ENCODE measurements at regions not wholly inside any gene's neighbourhood (a gene's known extent, or its start where the extent isn't known, plus 50 kb on each side); places are given as distances from the start of the nearest gene placed in this dataset.

DNA sequence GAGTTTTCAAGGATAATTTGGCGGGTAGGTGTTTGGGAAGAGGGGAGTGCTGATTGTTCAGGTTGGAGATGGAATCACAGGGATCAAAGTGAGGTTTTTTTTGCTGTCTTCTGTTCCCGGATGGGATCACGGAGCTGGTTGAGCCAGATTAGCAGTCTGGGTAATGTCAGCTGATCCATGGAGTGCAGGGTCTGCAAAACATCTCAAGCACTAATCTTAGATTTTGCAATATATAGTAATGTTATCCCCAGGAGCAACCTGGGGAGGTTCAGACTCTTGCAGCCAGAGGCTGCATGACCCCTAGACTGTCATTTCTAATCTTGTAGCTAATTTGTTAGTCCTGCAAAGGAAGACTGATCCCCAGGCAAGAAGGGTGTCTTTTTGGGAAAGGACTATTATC, 354.1 kb upstream of the SGO1 start:
- POLR2A ChIA-PET, result no interaction called here
- H3K4me3 ChIP-seq (replicated peaks in 1 of 2; ENCODE audit: low read depth in 1 of 2, low read length in 2 of 2), result no peak overlapping the region
- RAD21 ChIA-PET (ENCODE audit: low non-redundant PET in 1 of 2, low total read pairs in 2 of 2, uncharacterized antibody in 2 of 2, unreplicated experiment in 2 of 2), result no interaction called here
- CTCF ChIA-PET, result no interaction called here
- H3K79me2 ChIP-seq (ENCODE audit: insufficient read depth, low read length), result no peaks in the 10 kb centered on the region
- no peaks in the 10 kb centered on the region for H3K27me3 ChIP-seq (ENCODE audit: insufficient read depth, low read length)
- H3K9me2 ChIP-seq (ENCODE audit: insufficient read depth), result no peaks in the 10 kb centered on the region
- no peaks in the 10 kb centered on the region for H3K36me3 ChIP-seq (ENCODE audit: control insufficient read depth in 1 of 2, insufficient read depth in 2 of 2, low read length in 2 of 2)
- no peaks in the 10 kb centered on the region for H3K9me3 ChIP-seq (ENCODE audit: control insufficient read depth in 1 of 2, insufficient read depth in 1 of 2, low read depth in 1 of 2, low read length in 2 of 2)
- H3K4me2 ChIP-seq (ENCODE audit: low read length), result no peak overlapping the region
- intact Hi-C loops (cut with micrococcal nuclease), result no loop called here
- BruUV-seq (replicated peaks), result no TSS peak
- no peak overlapping the region for H2AFZ ChIP-seq (ENCODE audit: low read depth, low read length, poor library complexity, severe bottlenecking)
- TF ChIP-seq RAD21 (IDR thresholded peaks at IDR 0.05; ENCODE audit: low read depth) (no peak), ELF1 (IDR thresholded peaks at IDR 0.05; ENCODE audit: borderline replicate concordance, low read depth) (no peak), SIN3A (IDR thresholded peaks at IDR 0.05; ENCODE audit: low read depth) (no peak), SRF (IDR thresholded peaks at IDR 0.05; ENCODE audit: low read depth) (no peak), CBX3 (IDR thresholded peaks at IDR 0.05; ENCODE audit: low read depth) (no peak), ZFX (IDR thresholded peaks at IDR 0.05) (no peak), YY1 (IDR thresholded peaks at IDR 0.05; ENCODE audit: extremely low read depth, insufficient replicate concordance, low read depth, low read length) (no peak), EGR1 (IDR thresholded peaks at IDR 0.05; ENCODE audit: low read depth) (no peak), FOSL1 (IDR thresholded peaks at IDR 0.05; ENCODE audit: low read depth) (no peak), CEBPB (IDR thresholded peaks at IDR 0.05; ENCODE audit: low read depth) (no peak)
- TF ChIP-seq, protein P1, sequence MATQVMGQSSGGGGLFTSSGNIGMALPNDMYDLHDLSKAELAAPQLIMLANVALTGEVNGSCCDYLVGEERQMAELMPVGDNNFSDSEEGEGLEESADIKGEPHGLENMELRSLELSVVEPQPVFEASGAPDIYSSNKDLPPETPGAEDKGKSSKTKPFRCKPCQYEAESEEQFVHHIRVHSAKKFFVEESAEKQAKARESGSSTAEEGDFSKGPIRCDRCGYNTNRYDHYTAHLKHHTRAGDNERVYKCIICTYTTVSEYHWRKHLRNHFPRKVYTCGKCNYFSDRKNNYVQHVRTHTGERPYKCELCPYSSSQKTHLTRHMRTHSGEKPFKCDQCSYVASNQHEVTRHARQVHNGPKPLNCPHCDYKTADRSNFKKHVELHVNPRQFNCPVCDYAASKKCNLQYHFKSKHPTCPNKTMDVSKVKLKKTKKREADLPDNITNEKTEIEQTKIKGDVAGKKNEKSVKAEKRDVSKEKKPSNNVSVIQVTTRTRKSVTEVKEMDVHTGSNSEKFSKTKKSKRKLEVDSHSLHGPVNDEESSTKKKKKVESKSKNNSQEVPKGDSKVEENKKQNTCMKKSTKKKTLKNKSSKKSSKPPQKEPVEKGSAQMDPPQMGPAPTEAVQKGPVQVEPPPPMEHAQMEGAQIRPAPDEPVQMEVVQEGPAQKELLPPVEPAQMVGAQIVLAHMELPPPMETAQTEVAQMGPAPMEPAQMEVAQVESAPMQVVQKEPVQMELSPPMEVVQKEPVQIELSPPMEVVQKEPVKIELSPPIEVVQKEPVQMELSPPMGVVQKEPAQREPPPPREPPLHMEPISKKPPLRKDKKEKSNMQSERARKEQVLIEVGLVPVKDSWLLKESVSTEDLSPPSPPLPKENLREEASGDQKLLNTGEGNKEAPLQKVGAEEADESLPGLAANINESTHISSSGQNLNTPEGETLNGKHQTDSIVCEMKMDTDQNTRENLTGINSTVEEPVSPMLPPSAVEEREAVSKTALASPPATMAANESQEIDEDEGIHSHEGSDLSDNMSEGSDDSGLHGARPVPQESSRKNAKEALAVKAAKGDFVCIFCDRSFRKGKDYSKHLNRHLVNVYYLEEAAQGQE (IDR thresholded peaks at IDR 0.05; ENCODE audit: low read depth), result no peak
- TF ChIP-seq, protein P2, sequence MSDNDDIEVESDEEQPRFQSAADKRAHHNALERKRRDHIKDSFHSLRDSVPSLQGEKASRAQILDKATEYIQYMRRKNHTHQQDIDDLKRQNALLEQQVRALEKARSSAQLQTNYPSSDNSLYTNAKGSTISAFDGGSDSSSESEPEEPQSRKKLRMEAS (IDR thresholded peaks at IDR 0.05), result no peak
- TF ChIP-seq, protein P3, sequence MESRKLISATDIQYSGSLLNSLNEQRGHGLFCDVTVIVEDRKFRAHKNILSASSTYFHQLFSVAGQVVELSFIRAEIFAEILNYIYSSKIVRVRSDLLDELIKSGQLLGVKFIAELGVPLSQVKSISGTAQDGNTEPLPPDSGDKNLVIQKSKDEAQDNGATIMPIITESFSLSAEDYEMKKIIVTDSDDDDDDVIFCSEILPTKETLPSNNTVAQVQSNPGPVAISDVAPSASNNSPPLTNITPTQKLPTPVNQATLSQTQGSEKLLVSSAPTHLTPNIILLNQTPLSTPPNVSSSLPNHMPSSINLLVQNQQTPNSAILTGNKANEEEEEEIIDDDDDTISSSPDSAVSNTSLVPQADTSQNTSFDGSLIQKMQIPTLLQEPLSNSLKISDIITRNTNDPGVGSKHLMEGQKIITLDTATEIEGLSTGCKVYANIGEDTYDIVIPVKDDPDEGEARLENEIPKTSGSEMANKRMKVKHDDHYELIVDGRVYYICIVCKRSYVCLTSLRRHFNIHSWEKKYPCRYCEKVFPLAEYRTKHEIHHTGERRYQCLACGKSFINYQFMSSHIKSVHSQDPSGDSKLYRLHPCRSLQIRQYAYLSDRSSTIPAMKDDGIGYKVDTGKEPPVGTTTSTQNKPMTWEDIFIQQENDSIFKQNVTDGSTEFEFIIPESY (IDR thresholded peaks at IDR 0.05; ENCODE audit: extremely low read depth, insufficient replicate concordance, low read length), result no peak
- DNase-seq (ENCODE audit: low read depth, low spot score) (no peak), ATAC-seq (no peak)
- H3K4me1 ChIP-seq (ENCODE audit: control insufficient read depth in 1 of 2, insufficient read depth in 2 of 2, low read length in 2 of 2), result no peaks in the 10 kb centered on the region
- no peak overlapping the region for H3K27ac ChIP-seq (ENCODE audit: low read depth, low read length)
- no peaks in the 10 kb centered on the region for H4K20me1 ChIP-seq (ENCODE audit: insufficient read depth)
- no peak overlapping the region for H3K9ac ChIP-seq (ENCODE audit: low read length)

Measured in HCT116 (cell line).